ENCODE measurements at regions not wholly inside any gene's neighbourhood (a gene's known extent, or its start where the extent isn't known, plus 50 kb on each side); places are given as distances from the start of the nearest gene placed in this dataset.

GRCh38 chr18:78244779-78245178 lies 734.8 kb upstream of the SALL3 start:
- TF ChIP-seq SMC3 (conservative IDR thresholded peaks at IDR 0.05; ENCODE audit: poor library complexity): no peak
- TF ChIP-seq CTCF (IDR thresholded peaks at IDR 0.05; ENCODE audit: poor library complexity, severe bottlenecking): no peak
- TF ChIP-seq POLR2AphosphoS5 (IDR thresholded peaks at IDR 0.05): no peak
- no peak for TF ChIP-seq RAD21 (conservative IDR thresholded peaks at IDR 0.05)
- TF ChIP-seq MXI1 (conservative IDR thresholded peaks at IDR 0.05; ENCODE audit: poor library complexity, severe bottlenecking): no peak
- TF ChIP-seq REST (IDR thresholded peaks at IDR 0.05; ENCODE audit: borderline replicate concordance): no peak
- TF ChIP-seq EP300 (conservative IDR thresholded peaks at IDR 0.05; ENCODE audit: poor library complexity, severe bottlenecking): no peak
- no peak for TF ChIP-seq EZH2 (IDR thresholded peaks at IDR 0.05; ENCODE audit: borderline replicate concordance, insufficient read depth, low read length, poor library complexity, severe bottlenecking)
- TF ChIP-seq TAF1 (IDR thresholded peaks at IDR 0.05; ENCODE audit: low read depth): no peak
- H4K20me1 ChIP-seq (ENCODE audit: insufficient read depth): no peaks in the 10 kb centered on the region
- H3K9me3 ChIP-seq (ENCODE audit: low read length): no peaks in the 10 kb centered on the region
- no peaks in the 10 kb centered on the region for H3K79me2 ChIP-seq (replicated peaks; ENCODE audit: insufficient read depth, low read length)
- H3F3A ChIP-seq (ENCODE audit: insufficient read depth, low read length, poor library complexity, severe bottlenecking): no peaks in the 10 kb centered on the region
- no peak overlapping the region for H3K9ac ChIP-seq (ENCODE audit: low read length)
- no peak overlapping the region for H3K27ac ChIP-seq (ENCODE audit: low read length)
- H3K4me3 ChIP-seq (ENCODE audit: low read length): no peak overlapping the region
- no peaks in the 10 kb centered on the region for H3K27me3 ChIP-seq (ENCODE audit: insufficient read depth, low read depth, low read length)
- no peaks in the 10 kb centered on the region for H3K9me2 ChIP-seq (ENCODE audit: insufficient read depth, low read length)
- no peak overlapping the region for H2AFZ ChIP-seq (ENCODE audit: low read depth, low read length)
- no peak overlapping the region for H3K4me2 ChIP-seq (ENCODE audit: low read length)
- H3K36me3 ChIP-seq (ENCODE audit: insufficient read depth, low read length): no peaks in the 10 kb centered on the region

GRCh38 chr18:78245451-78245850 lies 734.2 kb upstream of the SALL3 start:
- H4K20me1 ChIP-seq (ENCODE audit: insufficient read depth): no peaks in the 10 kb centered on the region
- H3K9me3 ChIP-seq (ENCODE audit: low read length): no peaks in the 10 kb centered on the region
- TF ChIP-seq EP300 (conservative IDR thresholded peaks at IDR 0.05; ENCODE audit: poor library complexity, severe bottlenecking) (no peak), TAF1 (IDR thresholded peaks at IDR 0.05; ENCODE audit: low read depth) (no peak)
- H3K9ac ChIP-seq (ENCODE audit: low read length): no peak overlapping the region
- no peaks in the 10 kb centered on the region for H3F3A ChIP-seq (ENCODE audit: insufficient read depth, low read length, poor library complexity, severe bottlenecking)
- no peaks in the 10 kb centered on the region for H3K36me3 ChIP-seq (ENCODE audit: insufficient read depth, low read length)
- no peaks in the 10 kb centered on the region for H3K27me3 ChIP-seq (ENCODE audit: insufficient read depth, low read depth, low read length)
- H3K9me2 ChIP-seq (ENCODE audit: insufficient read depth, low read length): no peaks in the 10 kb centered on the region
- H3K4me3 ChIP-seq (ENCODE audit: low read length): no peak overlapping the region
- no peak overlapping the region for H3K27ac ChIP-seq (ENCODE audit: low read length)
- H2AFZ ChIP-seq (ENCODE audit: low read depth, low read length): no peak overlapping the region
- no peaks in the 10 kb centered on the region for H3K79me2 ChIP-seq (replicated peaks; ENCODE audit: insufficient read depth, low read length)
- no peak overlapping the region for H3K4me2 ChIP-seq (ENCODE audit: low read length)

DNA sequence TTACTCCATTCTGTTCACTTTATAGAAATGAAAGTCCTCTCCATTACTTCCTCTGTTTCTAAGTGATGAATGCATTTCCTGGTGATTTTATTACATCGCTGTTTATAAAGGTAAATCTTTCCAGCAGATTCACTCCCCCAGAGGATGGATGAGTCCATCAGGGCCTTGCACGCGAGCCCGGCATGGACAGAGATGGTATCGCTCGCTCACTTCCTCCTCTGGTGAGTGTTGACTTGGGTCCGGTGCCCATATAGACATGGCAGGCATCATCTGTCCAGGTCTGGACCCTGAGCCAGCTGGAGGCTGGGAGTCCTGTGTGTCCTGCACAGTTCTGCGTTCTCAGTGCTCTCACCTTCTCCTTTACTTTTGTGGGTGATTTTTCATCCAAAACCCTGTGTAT lies 733.6 kb upstream of the SALL3 start:
- Histone ChIP-seq H3K27ac (ENCODE audit: low read length) (no peak overlapping the region), H3K4me2 (ENCODE audit: low read length) (no peak overlapping the region), H3K36me3 (ENCODE audit: insufficient read depth, low read length) (no peaks in the 10 kb centered on the region), H4K20me1 (ENCODE audit: insufficient read depth) (no peaks in the 10 kb centered on the region), H3K27me3 (ENCODE audit: insufficient read depth, low read depth, low read length) (no peaks in the 10 kb centered on the region), H3K9me2 (ENCODE audit: insufficient read depth, low read length) (no peaks in the 10 kb centered on the region), H2AFZ (ENCODE audit: low read depth, low read length) (no peak overlapping the region), H3K79me2 (replicated peaks; ENCODE audit: insufficient read depth, low read length) (no peaks in the 10 kb centered on the region), H3K4me3 (ENCODE audit: low read length) (no peak overlapping the region), H3F3A (ENCODE audit: insufficient read depth, low read length, poor library complexity, severe bottlenecking) (no peaks in the 10 kb centered on the region), H3K9me3 (ENCODE audit: low read length) (no peaks in the 10 kb centered on the region), H3K9ac (ENCODE audit: low read length) (no peak overlapping the region)
- no peak for TF ChIP-seq POLR2AphosphoS5 (IDR thresholded peaks at IDR 0.05)
- no peak for TF ChIP-seq EZH2 (IDR thresholded peaks at IDR 0.05; ENCODE audit: borderline replicate concordance, insufficient read depth, low read length, poor library complexity, severe bottlenecking)
- TF ChIP-seq EP300 (conservative IDR thresholded peaks at IDR 0.05; ENCODE audit: poor library complexity, severe bottlenecking): no peak
- no peak for TF ChIP-seq CTCF (IDR thresholded peaks at IDR 0.05; ENCODE audit: poor library complexity, severe bottlenecking)
- TF ChIP-seq SMC3 (conservative IDR thresholded peaks at IDR 0.05; ENCODE audit: poor library complexity): no peak
- no peak for TF ChIP-seq TAF1 (IDR thresholded peaks at IDR 0.05; ENCODE audit: low read depth)
- no peak for TF ChIP-seq RAD21 (conservative IDR thresholded peaks at IDR 0.05)
- TF ChIP-seq MXI1 (conservative IDR thresholded peaks at IDR 0.05; ENCODE audit: poor library complexity, severe bottlenecking): no peak
- TF ChIP-seq REST (IDR thresholded peaks at IDR 0.05; ENCODE audit: borderline replicate concordance): no peak
